ENCODE measurements at regions not wholly inside any gene's neighbourhood (a gene's known extent, or its start where the extent isn't known, plus 50 kb on each side); places are given as distances from the start of the nearest gene placed in this dataset.

GRCh38 chrX:36803151-36803550 is 205.0 kb upstream of the FAM47C start:
- H3K79me2 ChIP-seq (ENCODE audit: control insufficient read depth, insufficient read depth, low read length) = no peaks in the 10 kb centered on the region
- H3K4me1 ChIP-seq (ENCODE audit: control insufficient read depth, low read depth, low read length) = no peaks in the 10 kb centered on the region
- no peak overlapping the region for H3K4me3 ChIP-seq (ENCODE audit: low read length)
- H3K79me1 ChIP-seq (ENCODE audit: low read length) = no peaks in the 10 kb centered on the region
- H2AK5ac ChIP-seq (ENCODE audit: low read length) = no peak overlapping the region
- no peak overlapping the region for H2BK120ac ChIP-seq (ENCODE audit: low read depth, low read length)
- no peak overlapping the region for H3K56ac ChIP-seq (ENCODE audit: low read length)
- H3K23ac ChIP-seq (ENCODE audit: low read length) = no peak overlapping the region
- no peaks in the 10 kb centered on the region for H3K36me3 ChIP-seq (ENCODE audit: control insufficient read depth, insufficient read depth, low read length)
- no peak overlapping the region for H2BK15ac ChIP-seq (replicated peaks; ENCODE audit: low read depth)
- H3K9ac ChIP-seq (ENCODE audit: low read length) = no peak overlapping the region
- DNase-seq = no peak
- H3K18ac ChIP-seq (ENCODE audit: low read length) = no peak overlapping the region
- no CpG with 5 or more reads among the region's 4 CpGs for WGBS (ENCODE audit: extremely low coverage, insufficient coverage, low lambda C conversion rate)
- H3K27ac ChIP-seq (ENCODE audit: low read depth, low read length) = no peak overlapping the region
- no peak overlapping the region for H3K4me2 ChIP-seq (ENCODE audit: low read length)
- no peak overlapping the region for H2BK5ac ChIP-seq (ENCODE audit: low read length)
- no peak overlapping the region for H3K4ac ChIP-seq (ENCODE audit: low read depth, low read length)
- no peak overlapping the region for H4K5ac ChIP-seq (ENCODE audit: low read length)
- no peak overlapping the region for H4K8ac ChIP-seq (ENCODE audit: low read depth, low read length)
- H3K27me3 ChIP-seq (ENCODE audit: insufficient read depth, low read length, poor library complexity) = no peaks in the 10 kb centered on the region

DNA sequence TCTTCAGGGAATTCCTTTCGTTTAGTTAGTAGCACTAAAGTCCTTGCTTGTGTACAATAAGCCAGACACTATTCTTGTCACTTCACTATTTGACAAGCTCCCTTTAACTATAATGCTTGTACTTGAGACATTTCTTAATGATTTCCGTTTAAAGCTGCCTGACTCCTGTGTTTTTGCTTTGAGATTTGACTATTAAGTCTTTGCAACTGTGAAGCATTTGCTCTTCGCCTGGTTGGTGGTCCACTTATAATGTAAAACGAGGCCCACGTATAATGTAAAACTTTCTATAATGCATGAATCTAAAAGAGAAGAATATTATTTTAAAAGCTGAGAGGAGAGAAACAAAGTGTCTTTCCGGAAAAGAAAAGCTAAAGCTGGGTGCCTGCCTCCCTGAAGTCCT is 204.1 kb upstream of the FAM47C start:
- no CpG with 5 or more reads among the region's 6 CpGs for WGBS (ENCODE audit: extremely low coverage, insufficient coverage, low lambda C conversion rate)
- H3K18ac ChIP-seq (ENCODE audit: low read length) = no peak overlapping the region
- H4K5ac ChIP-seq (ENCODE audit: low read length) = no peak overlapping the region
- H3K4me2 ChIP-seq (ENCODE audit: low read length) = no peak overlapping the region
- no peak overlapping the region for H2BK5ac ChIP-seq (ENCODE audit: low read length)
- no peak overlapping the region for H2BK120ac ChIP-seq (ENCODE audit: low read depth, low read length)
- no peak overlapping the region for H3K23ac ChIP-seq (ENCODE audit: low read length)
- no peaks in the 10 kb centered on the region for H3K36me3 ChIP-seq (ENCODE audit: control insufficient read depth, insufficient read depth, low read length)
- H3K79me1 ChIP-seq (ENCODE audit: low read length) = no peaks in the 10 kb centered on the region
- DNase-seq = no peak
- no peak overlapping the region for H3K4ac ChIP-seq (ENCODE audit: low read depth, low read length)
- H4K8ac ChIP-seq (ENCODE audit: low read depth, low read length) = no peak overlapping the region
- no peak overlapping the region for H3K9ac ChIP-seq (ENCODE audit: low read length)
- H3K4me3 ChIP-seq (ENCODE audit: low read length) = no peak overlapping the region
- no peak overlapping the region for H2BK15ac ChIP-seq (replicated peaks; ENCODE audit: low read depth)
- H3K56ac ChIP-seq (ENCODE audit: low read length) = no peak overlapping the region
- no peaks in the 10 kb centered on the region for H3K27me3 ChIP-seq (ENCODE audit: insufficient read depth, low read length, poor library complexity)
- no peak overlapping the region for H2AK5ac ChIP-seq (ENCODE audit: low read length)
- H3K4me1 ChIP-seq (ENCODE audit: control insufficient read depth, low read depth, low read length) = no peaks in the 10 kb centered on the region
- no peaks in the 10 kb centered on the region for H3K79me2 ChIP-seq (ENCODE audit: control insufficient read depth, insufficient read depth, low read length)
- no peak overlapping the region for H3K27ac ChIP-seq (ENCODE audit: low read depth, low read length)

GRCh38 chrX:36844857-36845256 is 163.3 kb upstream of the FAM47C start:
- no peak overlapping the region for H4K8ac ChIP-seq (ENCODE audit: low read depth, low read length)
- H2AK5ac ChIP-seq (ENCODE audit: low read length) = no peak overlapping the region
- H3K4me3 ChIP-seq (ENCODE audit: low read length) = no peak overlapping the region
- H3K4me1 ChIP-seq (ENCODE audit: control insufficient read depth, low read depth, low read length) = no peaks in the 10 kb centered on the region
- no peak for DNase-seq
- no CpG with 5 or more reads among the region's 3 CpGs for WGBS (ENCODE audit: extremely low coverage, insufficient coverage, low lambda C conversion rate)
- no peaks in the 10 kb centered on the region for H3K27me3 ChIP-seq (ENCODE audit: insufficient read depth, low read length, poor library complexity)
- H3K9ac ChIP-seq (ENCODE audit: low read length) = no peak overlapping the region
- no peak overlapping the region for H2BK5ac ChIP-seq (ENCODE audit: low read length)
- H3K4me2 ChIP-seq (ENCODE audit: low read length) = no peak overlapping the region
- no peak overlapping the region for H3K27ac ChIP-seq (ENCODE audit: low read depth, low read length)
- H3K18ac ChIP-seq (ENCODE audit: low read length) = no peak overlapping the region
- no peak overlapping the region for H3K4ac ChIP-seq (ENCODE audit: low read depth, low read length)
- H2BK15ac ChIP-seq (replicated peaks; ENCODE audit: low read depth) = no peak overlapping the region
- H4K5ac ChIP-seq (ENCODE audit: low read length) = no peak overlapping the region
- H3K36me3 ChIP-seq (ENCODE audit: control insufficient read depth, insufficient read depth, low read length) = no peaks in the 10 kb centered on the region
- no peak overlapping the region for H2BK120ac ChIP-seq (ENCODE audit: low read depth, low read length)
- H3K79me1 ChIP-seq (ENCODE audit: low read length) = no peaks in the 10 kb centered on the region
- H3K79me2 ChIP-seq (ENCODE audit: control insufficient read depth, insufficient read depth, low read length) = no peaks in the 10 kb centered on the region
- no peak overlapping the region for H3K56ac ChIP-seq (ENCODE audit: low read length)
- H3K23ac ChIP-seq (ENCODE audit: low read length) = no peak overlapping the region

DNA sequence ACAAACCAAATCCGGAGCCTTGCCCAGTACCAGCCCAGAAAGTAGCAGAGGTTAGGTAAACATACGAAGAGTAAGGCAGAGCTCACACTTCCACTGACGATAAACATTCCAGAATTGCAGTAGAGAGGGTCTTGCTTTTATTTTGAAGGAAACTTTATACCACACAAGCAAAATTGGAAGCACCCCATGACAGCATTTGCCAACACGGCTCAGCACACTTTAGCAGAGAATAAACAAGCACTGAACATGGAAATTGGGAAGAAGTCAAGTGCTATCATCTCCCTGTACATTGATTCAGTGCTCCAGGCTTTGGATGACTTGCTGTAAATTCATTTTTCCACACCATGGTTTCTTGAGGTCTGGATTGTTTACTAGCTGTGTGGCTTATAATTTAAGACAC is 160.7 kb upstream of the FAM47C start:
- no CpG with 5 or more reads among the region's 4 CpGs for WGBS (ENCODE audit: extremely low coverage, insufficient coverage, low lambda C conversion rate)
- Histone ChIP-seq H2BK5ac (ENCODE audit: low read length) (no peak overlapping the region), H3K4me1 (ENCODE audit: control insufficient read depth, low read depth, low read length) (no peaks in the 10 kb centered on the region), H3K79me1 (ENCODE audit: low read length) (no peaks in the 10 kb centered on the region), H2BK120ac (ENCODE audit: low read depth, low read length) (no peak overlapping the region), H3K4me2 (ENCODE audit: low read length) (no peak overlapping the region), H3K23ac (ENCODE audit: low read length) (no peak overlapping the region), H2AK5ac (ENCODE audit: low read length) (no peak overlapping the region), H4K8ac (ENCODE audit: low read depth, low read length) (no peak overlapping the region), H3K27me3 (ENCODE audit: insufficient read depth, low read length, poor library complexity) (no peaks in the 10 kb centered on the region), H3K79me2 (ENCODE audit: control insufficient read depth, insufficient read depth, low read length) (no peaks in the 10 kb centered on the region), H3K27ac (ENCODE audit: low read depth, low read length) (no peak overlapping the region), H3K4ac (ENCODE audit: low read depth, low read length) (no peak overlapping the region), H3K18ac (ENCODE audit: low read length) (no peak overlapping the region), H3K4me3 (ENCODE audit: low read length) (no peak overlapping the region), H2BK15ac (replicated peaks; ENCODE audit: low read depth) (no peak overlapping the region), H3K56ac (ENCODE audit: low read length) (no peak overlapping the region), H3K9ac (ENCODE audit: low read length) (no peak overlapping the region), H4K5ac (ENCODE audit: low read length) (no peak overlapping the region), H3K36me3 (ENCODE audit: control insufficient read depth, insufficient read depth, low read length) (no peaks in the 10 kb centered on the region)
- DNase-seq = no peak

GRCh38 chrX:36849407-36849806 is 158.8 kb upstream of the FAM47C start:
- H3K79me1 ChIP-seq (ENCODE audit: low read length) = no peaks in the 10 kb centered on the region
- H4K5ac ChIP-seq (ENCODE audit: low read length) = no peak overlapping the region
- no peaks in the 10 kb centered on the region for H3K4me1 ChIP-seq (ENCODE audit: control insufficient read depth, low read depth, low read length)
- H3K18ac ChIP-seq (ENCODE audit: low read length) = no peak overlapping the region
- no peak overlapping the region for H3K4ac ChIP-seq (ENCODE audit: low read depth, low read length)
- H3K56ac ChIP-seq (ENCODE audit: low read length) = no peak overlapping the region
- H3K27me3 ChIP-seq (ENCODE audit: insufficient read depth, low read length, poor library complexity) = no peaks in the 10 kb centered on the region
- H2BK5ac ChIP-seq (ENCODE audit: low read length) = no peak overlapping the region
- no peak overlapping the region for H3K4me3 ChIP-seq (ENCODE audit: low read length)
- no peaks in the 10 kb centered on the region for H3K36me3 ChIP-seq (ENCODE audit: control insufficient read depth, insufficient read depth, low read length)
- H3K27ac ChIP-seq (ENCODE audit: low read depth, low read length) = no peak overlapping the region
- no peak overlapping the region for H2AK5ac ChIP-seq (ENCODE audit: low read length)
- H3K23ac ChIP-seq (ENCODE audit: low read length) = no peak overlapping the region
- no peak overlapping the region for H3K4me2 ChIP-seq (ENCODE audit: low read length)
- no peak for DNase-seq
- H3K79me2 ChIP-seq (ENCODE audit: control insufficient read depth, insufficient read depth, low read length) = no peaks in the 10 kb centered on the region
- no CpG with 5 or more reads among the region's 2 CpGs for WGBS (ENCODE audit: extremely low coverage, insufficient coverage, low lambda C conversion rate)
- no peak overlapping the region for H3K9ac ChIP-seq (ENCODE audit: low read length)
- H2BK120ac ChIP-seq (ENCODE audit: low read depth, low read length) = no peak overlapping the region
- no peak overlapping the region for H4K8ac ChIP-seq (ENCODE audit: low read depth, low read length)
- H2BK15ac ChIP-seq (replicated peaks; ENCODE audit: low read depth) = no peak overlapping the region

- H3K79me1 ChIP-seq (ENCODE audit: low read length) = no peaks in the 10 kb centered on the region
- H3K27ac ChIP-seq (ENCODE audit: low read depth, low read length) = no peak overlapping the region
- H4K5ac ChIP-seq (ENCODE audit: low read length) = no peak overlapping the region
- H3K79me2 ChIP-seq (ENCODE audit: control insufficient read depth, insufficient read depth, low read length) = no peaks in the 10 kb centered on the region
- H3K4me2 ChIP-seq (ENCODE audit: low read length) = no peak overlapping the region
- no peak overlapping the region for H4K8ac ChIP-seq (ENCODE audit: low read depth, low read length)
- H3K56ac ChIP-seq (ENCODE audit: low read length) = no peak overlapping the region
- no peaks in the 10 kb centered on the region for H3K27me3 ChIP-seq (ENCODE audit: insufficient read depth, low read length, poor library complexity)
- no peak overlapping the region for H2AK5ac ChIP-seq (ENCODE audit: low read length)
- no peak overlapping the region for H3K18ac ChIP-seq (ENCODE audit: low read length)
- H2BK5ac ChIP-seq (ENCODE audit: low read length) = no peak overlapping the region
- no peak overlapping the region for H2BK15ac ChIP-seq (replicated peaks; ENCODE audit: low read depth)
- H3K36me3 ChIP-seq (ENCODE audit: control insufficient read depth, insufficient read depth, low read length) = no peaks in the 10 kb centered on the region
- WGBS (ENCODE audit: extremely low coverage, insufficient coverage, low lambda C conversion rate) = no CpG with 5 or more reads among the region's 3 CpGs
- H3K4me3 ChIP-seq (ENCODE audit: low read length) = no peak overlapping the region
- no peak overlapping the region for H3K9ac ChIP-seq (ENCODE audit: low read length)
- no peak overlapping the region for H3K4ac ChIP-seq (ENCODE audit: low read depth, low read length)
- no peak overlapping the region for H3K23ac ChIP-seq (ENCODE audit: low read length)
- H2BK120ac ChIP-seq (ENCODE audit: low read depth, low read length) = no peak overlapping the region
- no peaks in the 10 kb centered on the region for H3K4me1 ChIP-seq (ENCODE audit: control insufficient read depth, low read depth, low read length)
- no peak for DNase-seq
Observed at GRCh38 chrX:36856849-36857248, 151.3 kb upstream of the FAM47C start.
